Fibroblast of skin of right biceps (primary cell): ENCODE measurements at regions not wholly inside any gene's neighbourhood (a gene's known extent, or its start where the extent isn't known, plus 50 kb on each side); places are given as distances from the start of the nearest gene placed in this dataset.

ENCODE experiments used
- DNase-seq: peaks from one replicate; pipeline ENCODE4 v3.0.0-alpha.2; 2013

GRCh38 chr9:118423021-118423420, 718.8 kb downstream of the TLR4 start:
- no peak for DNase-seq

GRCh38 chr9:118423721-118424120, 719.5 kb downstream of the TLR4 start:
- DNase-seq, result no peak

DNA sequence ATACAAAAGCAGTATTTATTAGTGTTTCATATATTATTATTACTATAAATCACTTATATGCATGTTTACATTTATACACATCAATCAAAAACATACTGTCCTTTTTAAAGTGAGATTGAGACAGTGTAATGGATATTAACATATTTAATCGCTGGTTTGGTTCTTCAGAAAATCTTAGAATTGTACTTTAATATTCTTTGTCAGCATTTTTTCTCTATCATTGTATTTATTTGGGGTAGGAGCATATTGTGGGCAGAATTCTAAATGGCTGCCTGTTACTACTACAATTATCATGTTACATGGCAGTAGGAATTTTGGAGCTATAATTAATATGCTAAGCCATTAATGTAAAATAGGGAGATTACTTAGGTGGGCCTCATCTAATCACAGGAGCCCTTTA, 722.6 kb downstream of the TLR4 start:
- no peak for DNase-seq

- DNase-seq, result no peak
These were observed 734.6 kb downstream of the TLR4 start for GRCh38 chr9:118438810-118439209.

- no peak for DNase-seq
These were observed 735.2 kb downstream of the TLR4 start for GRCh38 chr9:118439441-118439840.

- DNase-seq, result no peak
These were observed 740.2 kb downstream of the TLR4 start for GRCh38 chr9:118444403-118444802.

- DNase-seq, result no peak
These were observed 742.9 kb downstream of the TLR4 start for GRCh38 chr9:118446943-118447639.

- no peak for DNase-seq
These were observed 745.4 kb downstream of the TLR4 start for GRCh38 chr9:118449554-118449953.

- DNase-seq, result no peak
These were observed 751.1 kb downstream of the TLR4 start for GRCh38 chr9:118455259-118455658.

DNA sequence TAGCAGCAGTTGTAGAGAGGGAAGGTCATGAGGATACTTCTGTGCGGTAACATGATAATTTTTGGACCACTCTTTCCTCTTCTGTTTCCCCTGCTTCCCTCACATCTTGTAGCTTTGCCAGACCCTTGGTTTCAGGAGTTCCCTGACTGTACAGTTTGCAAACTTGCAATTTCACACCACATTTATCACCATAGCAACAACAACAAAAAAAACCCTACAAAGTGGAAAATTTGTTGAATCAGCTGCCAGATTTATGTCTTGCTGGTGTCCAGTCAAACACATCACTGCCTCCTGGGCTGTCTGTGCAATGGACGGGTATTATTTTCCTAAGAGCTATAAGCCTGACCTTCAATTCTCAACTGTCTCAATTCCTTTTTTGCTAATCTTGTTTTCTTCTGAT, 751.6 kb downstream of the TLR4 start:
- DNase-seq, result no peak

- no peak for DNase-seq
These were observed 753.2 kb downstream of the TLR4 start for GRCh38 chr9:118457171-118458000.

- no peak for DNase-seq
These were observed 755.7 kb downstream of the TLR4 start for GRCh38 chr9:118459913-118460312.

GRCh38 chr9:118463419-118463818, 759.2 kb downstream of the TLR4 start:
- no peak for DNase-seq

DNA sequence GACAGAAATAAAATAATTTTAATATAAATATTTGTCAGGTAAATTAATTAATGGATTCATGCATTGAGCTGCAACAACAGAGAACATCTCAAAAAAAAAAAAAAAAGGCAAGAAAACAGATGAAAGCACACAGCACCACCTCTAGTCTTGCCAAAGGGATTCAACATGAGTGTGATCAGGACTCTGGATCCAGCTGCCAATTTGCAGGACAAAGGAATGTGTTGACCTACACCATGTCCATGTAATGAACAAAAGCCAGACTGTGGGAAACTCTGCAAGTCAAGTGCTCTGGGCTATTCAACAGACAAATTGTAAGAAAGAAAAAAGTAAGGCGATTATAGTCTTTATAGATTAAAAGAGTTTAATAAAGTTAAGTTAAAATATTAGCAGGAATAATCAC, 769.3 kb downstream of the TLR4 start:
- DNase-seq, result no peak

DNA sequence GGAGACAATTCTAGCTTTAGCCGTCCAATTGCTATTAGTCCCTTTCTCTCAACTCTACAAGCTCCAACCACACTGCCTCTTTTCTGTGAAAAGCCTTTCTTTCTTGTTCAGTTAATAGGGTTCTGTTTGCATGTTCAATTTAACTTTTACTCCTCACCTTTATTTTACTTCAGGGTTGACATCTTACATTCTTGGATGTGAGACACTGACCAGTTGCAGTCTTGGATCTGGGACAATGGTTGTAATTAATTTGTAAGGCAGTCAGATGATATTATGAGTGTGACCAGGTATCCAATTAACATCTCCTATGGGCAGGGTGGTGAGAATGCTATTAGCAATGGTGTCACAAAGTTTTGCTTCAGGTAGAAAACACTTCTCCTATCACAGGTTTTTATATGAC, 774.5 kb downstream of the TLR4 start:
- no peak for DNase-seq

- DNase-seq, result no peak
These were observed 778.1 kb downstream of the TLR4 start for GRCh38 chr9:118482306-118482705.

GRCh38 chr9:118483677-118484076, 779.5 kb downstream of the TLR4 start:
- DNase-seq, result no peak

GRCh38 chr9:118503236-118503635, 799.0 kb downstream of the TLR4 start:
- no peak for DNase-seq

DNA sequence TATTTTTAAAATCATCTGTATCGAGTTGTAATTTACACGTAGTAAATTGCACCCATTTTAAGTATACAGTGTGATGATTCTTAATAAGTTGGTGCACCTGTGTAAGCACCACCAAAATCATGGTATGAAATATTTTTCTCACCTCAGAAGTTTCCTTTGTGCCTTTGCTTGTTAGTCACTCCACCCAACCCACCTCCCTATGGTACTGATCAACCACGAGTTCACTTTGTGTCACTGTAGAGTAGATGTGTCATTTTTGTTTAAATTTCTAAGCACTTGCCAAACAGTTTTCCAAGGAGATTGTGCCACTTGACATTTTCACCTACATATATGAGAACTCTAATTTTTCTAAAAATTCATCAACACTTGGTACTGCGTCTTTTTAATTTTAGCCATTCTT, 806.5 kb downstream of the TLR4 start:
- DNase-seq, result no peak

GRCh38 chr9:118515947-118516346, 811.7 kb downstream of the TLR4 start:
- DNase-seq, result no peak

DNA sequence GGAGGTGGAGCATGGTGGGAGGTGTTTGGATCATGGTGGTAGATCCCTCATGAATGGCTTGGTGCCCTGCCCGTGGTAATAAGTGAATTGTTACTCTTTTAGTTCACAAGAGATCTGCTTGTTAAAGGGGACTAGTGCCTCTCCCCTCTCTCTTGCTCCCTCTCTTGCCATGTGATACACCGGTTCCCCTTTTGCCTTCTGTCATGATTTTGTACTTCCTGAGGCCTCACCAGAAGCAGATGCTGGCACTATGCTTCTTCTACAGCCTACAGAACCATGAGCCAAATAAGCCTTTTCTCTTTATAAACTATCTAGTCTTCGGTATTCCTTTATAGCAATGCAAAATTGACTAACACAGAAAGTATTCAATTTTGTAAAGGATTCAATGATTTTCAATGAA, 817.1 kb downstream of the TLR4 start:
- DNase-seq, result no peak

DNA sequence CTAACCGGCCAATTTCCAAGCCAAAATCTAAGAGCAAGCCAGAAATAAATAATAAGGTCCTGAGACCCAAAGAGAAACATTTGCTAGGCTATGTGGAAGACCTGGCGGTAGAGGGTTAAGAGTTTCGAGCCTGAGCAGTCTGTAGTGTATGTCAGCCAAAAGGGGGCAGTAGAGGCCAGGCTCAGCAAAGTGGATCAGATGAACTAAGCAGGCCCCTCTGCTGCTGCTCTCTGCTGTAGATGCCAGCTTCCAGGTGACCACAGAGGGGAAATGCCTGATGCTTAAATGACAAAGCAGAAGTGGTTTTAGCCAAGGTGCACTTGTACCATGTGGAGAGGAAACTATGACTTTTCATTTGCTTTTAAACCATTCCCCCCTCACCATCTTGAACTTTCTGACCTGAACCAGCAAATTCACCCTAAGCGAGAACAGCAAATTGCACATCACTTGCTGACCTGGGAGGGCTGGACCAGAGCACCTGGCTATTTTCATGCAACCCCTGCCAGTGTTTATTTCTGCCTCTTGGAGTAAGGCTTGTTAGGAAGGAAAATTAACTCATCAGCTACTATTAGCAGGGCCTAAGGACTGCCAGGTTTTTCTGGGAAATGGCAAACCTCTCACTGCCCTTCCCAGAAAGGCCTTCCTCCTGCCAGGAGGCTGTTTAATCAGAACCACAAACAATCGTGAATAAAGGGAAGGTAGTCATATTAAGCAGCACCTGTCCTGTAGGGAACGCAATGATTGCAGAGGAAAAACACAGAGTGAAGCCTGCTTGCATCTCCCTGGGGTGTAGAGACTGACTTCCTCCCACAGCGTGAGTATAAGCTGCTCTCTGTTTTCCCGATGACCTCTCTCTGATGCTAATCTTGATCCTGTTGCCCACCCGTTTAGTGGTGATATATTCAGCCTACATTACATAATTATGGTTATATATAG, 818.2 kb downstream of the TLR4 start:
- peak; percentile 44 for DNase-seq

DNA sequence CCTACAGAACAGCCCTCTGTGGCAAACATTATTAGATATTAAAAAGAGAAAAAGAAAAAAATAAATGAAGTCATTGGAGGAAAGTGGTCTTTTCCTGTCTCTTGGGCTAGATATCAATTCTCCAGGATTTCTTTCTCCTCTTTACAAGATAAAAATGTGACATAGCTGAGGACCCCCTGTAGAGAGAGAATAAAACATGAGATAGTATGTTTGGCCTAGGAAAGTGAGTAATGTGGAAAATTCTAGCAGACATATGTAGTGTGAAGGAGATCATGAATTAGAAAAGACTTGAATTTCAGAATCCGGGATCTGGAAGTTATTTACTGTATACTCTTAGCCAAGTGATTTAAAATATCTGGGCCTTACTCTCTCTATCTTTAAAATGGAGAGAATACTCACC, 823.1 kb downstream of the TLR4 start:
- DNase-seq, result no peak
